ENCODE measurements at regions not wholly inside any gene's neighbourhood (a gene's known extent, or its start where the extent isn't known, plus 50 kb on each side); places are given as distances from the start of the nearest gene placed in this dataset.
A peak's percentile ranks its signal among the peaks of the same experiment; 100 is the strongest.
"Not testable (repeated sequence)": the region's sequence is repeated elsewhere in the genome, so short reads cannot be mapped to it uniquely, and the experiment has no call there.

DNA sequence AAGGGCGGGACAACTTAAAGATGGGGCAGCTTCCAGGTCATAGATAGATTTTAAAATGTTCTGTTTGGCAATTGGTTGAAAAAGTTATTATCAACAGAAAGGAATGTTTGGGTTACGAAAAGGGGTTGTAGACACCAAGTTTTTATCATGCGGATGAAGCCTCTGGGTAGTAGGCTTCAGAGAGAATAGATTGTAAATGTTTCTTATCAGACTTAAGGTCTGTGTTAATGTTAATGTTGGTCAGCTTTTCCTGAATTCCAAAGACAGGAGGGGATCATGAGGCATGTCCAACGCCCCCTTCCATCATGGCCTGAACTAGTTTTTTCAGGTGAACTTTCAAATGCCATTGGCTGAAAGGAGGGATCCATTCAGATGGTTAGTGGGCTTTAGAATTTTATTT is 84.2 kb upstream of the KIF5B start:
- DNase-seq = no peak

DNA sequence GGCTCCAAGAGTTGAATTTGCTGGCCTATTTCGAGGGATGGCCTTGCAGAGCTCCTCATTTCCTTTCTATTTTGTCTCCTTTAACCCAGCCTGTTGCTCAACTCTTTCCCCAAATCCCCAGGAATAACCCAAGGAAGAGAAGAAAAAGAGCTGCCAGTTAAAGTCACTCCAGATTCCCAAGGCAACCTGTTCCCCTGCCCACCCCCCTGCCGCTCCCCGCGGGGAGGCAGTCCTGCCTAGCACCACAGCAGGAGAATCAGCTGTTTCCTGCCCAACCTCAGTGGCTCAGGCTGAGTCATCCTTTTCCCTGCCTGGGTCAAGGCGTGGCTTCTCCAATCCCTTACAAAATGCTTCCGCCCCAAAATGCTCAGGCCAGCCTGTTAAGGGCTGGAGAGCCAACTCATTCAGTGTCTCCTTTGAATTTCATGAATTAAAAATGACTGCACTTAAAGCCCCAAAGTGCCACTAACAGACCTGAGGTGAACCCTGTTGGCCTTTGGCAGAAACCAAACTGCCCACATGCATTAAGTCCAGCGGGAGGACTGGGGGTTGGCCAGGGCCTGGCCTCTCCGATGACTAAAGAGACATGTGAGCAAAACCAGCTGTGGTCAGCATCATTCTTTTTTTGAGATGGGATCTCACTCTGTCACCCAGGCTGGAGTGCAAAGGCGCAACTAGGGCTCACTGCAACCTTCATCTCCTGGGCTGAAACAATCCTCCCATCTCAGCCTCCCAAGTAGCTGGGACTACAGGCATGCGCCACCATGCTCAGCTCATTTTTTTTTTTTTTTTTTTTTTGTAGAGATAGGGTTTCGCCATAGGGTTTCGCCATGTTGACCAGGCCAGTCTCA is 83.2 kb upstream of the KIF5B start:
- DNase-seq = peak; percentile 32

- not testable (repeated sequence) for DNase-seq
These were observed 80.7 kb upstream of the KIF5B start for GRCh38 chr10:32136927-32137326.

- not testable (repeated sequence) for DNase-seq
These were observed 79.6 kb upstream of the KIF5B start for GRCh38 chr10:32135796-32136195.

DNA sequence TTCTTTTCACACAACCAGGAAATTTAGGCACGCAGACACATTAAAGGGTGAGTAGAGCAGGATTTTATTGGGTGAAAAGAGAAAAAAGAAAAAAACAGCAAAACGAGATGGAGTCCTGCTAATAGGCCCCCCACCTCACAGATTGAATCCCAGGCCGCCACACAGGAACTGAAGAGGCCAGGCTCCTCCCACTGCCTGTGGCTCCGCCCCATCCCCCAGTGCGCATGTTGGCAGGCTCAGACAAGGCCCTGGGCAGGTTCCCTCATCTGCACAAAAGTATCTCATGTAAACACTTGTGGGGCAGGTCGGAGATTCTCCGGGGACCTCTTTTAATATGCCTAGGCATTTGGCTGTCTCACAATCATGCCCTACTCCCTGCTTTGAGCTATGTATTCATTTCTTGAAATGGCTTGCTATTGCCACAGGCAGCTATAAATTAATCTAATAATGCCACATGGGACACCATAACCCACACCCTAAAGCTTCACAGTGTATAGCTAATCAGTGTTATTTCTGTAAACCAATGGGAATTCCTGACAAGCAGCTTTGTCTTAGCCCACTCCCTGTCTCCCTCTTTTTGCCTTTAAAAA is 76.2 kb upstream of the KIF5B start:
- DNase-seq = no peak

GRCh38 chr10:32131388-32131787 is 75.2 kb upstream of the KIF5B start:
- no peak for DNase-seq

DNA sequence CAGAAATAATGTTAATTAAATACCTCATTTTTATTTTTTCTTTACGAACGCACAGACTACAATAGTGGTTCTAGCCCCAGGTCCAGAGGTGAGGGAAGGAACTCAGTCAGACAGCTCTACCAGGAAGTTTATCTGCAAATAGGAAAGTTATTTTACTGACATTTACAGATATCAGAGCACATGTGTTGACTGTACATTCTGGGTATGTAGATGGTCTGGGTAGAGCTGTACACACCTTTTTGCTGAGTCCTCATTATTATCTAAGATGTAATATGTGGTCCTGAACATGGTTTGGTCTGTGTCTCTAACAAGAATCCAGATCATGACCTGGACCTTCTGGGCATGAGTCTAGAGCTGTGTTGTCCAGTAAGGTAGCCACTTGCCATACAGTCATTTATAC is 74.6 kb upstream of the KIF5B start:
- DNase-seq = no peak

GRCh38 chr10:32125023-32125422 is 68.8 kb upstream of the KIF5B start:
- no peak for DNase-seq

- DNase-seq = no peak
These were observed 66.8 kb upstream of the KIF5B start for GRCh38 chr10:32123021-32123420.

DNA sequence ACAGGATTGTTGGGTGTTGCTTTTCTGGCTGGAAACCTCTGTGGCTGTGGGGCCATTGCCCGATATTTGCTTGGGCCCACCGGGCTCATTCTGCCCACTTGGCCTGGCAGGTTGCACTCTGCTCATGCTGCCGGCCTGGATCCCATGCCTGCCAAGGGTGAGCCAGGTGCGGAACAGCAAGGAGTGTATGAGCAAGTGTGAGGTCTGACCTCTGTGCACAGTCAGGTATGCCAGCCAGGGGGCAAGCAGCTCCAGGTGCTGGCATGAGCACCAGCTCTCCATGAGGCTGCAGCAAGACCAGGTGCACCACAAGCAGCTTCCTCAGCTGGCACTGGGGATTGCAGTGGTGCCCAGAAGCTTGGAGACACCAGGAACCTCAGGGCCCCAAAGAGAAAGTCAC is 65.4 kb upstream of the KIF5B start:
- DNase-seq = no peak

DNA sequence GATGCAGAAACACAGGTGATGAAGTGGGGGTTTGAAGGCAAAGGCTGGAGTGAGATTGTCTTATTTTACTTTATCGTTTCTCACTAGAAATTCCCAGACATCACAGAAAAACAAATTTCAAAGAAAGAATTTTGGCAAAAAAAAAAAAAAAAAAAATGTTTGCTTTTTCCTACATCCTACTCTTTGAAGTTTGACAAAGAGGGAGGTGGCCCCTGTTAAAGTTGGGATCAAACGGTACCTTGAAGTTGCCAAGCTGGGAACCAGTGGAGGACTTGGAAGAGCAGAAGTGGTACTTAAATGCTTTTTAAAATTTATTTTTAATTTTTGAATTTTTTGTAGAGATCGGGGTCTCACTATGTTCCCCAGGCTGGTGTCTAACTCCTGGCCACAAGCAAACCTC is 63.9 kb upstream of the KIF5B start:
- DNase-seq = no peak

DNA sequence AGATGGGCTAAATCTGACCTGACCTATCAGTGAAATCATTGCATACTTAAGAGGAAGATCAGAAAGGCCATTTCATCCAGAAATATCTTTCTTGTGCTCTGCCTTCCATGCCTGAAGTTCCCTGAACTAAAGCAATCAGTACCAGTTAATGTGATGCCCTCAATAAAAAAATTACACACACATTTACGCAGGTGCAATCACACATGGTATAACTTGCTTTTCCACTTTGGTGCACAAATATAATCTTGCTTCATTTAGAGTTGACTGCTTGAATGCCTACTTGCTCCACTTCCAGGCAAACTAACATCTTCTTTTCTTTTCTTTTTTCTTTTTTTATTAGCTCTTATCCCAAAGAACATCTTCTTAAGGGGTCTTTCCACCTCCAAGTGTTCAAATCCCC is 58.3 kb upstream of the KIF5B start:
- no peak for DNase-seq

DNA sequence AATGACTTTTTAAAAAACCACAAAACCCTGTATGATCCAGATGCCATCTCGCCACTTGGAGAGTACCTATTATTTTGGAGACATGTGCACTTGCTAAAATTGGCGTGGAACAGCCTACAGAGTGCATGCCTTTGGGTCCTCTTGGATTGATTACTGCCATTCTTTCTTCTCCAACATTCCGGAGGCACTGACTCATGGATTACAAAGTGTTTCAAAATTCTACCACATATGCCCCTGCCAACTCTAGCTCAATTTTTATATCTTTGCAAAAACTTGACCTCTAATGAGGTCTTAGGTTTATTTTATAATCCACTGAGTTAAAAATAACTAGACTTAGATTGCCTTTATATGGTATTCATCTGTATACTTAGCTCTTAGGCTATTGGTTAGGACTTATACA is 55.8 kb upstream of the KIF5B start:
- no peak for DNase-seq

DNA sequence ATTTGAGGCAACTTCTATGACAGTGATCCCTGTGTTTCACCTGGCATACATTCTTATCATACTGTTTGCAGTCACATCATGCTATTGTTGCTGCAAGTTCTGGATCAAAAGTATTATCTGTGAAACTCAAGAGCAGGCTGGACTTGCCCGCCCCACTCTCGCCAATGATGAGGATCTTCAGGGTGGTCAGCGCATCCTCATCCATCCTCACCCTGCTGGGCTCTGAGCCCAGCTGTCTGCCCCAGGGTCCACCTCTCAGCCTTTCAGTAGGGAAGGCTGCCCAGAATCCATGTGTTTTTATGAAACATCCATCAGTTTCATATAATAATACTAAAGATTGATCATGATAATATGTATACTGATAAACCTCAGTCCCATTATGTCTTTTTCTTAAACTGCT is 55.4 kb upstream of the KIF5B start:
- DNase-seq = no peak

DNA sequence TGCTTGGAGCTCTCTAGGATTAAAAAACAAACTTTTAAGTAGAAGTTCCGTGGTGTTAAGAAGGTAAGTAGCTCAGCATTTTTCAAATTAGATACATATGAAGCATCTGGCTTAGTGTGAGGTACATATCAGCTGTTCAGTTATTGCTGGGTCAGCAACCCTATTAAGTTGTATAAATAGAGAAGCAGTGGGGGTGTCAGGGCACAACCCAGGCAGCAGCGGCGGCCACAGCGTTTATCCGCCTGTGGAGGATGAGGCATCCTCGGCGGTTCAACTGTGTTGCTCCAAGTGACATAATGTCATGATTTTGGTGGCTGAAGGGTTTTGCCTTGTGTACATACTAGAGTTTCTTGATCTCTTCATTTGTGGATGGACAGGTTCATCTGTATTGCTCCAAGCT is 54.6 kb upstream of the KIF5B start:
- no peak for DNase-seq

- DNase-seq = no peak
These were observed 53.4 kb upstream of the KIF5B start for GRCh38 chr10:32109603-32110002.
